Astrocyte (in vitro differentiated cells and primary cell): ENCODE measurements at regions not wholly inside any gene's neighbourhood (a gene's known extent, or its start where the extent isn't known, plus 50 kb on each side); places are given as distances from the start of the nearest gene placed in this dataset.

Experiments
- EZH2 ChIP-seq: IDR thresholded peaks from 2 replicates; pipeline ENCODE4 v1.6.1; 2012; ENCODE audit warnings: mild to moderate bottlenecking, low read length, inconsistent platforms; ENCODE audit not compliant: insufficient read depth
- TF ChIP-seq, protein P1 (sequence below): IDR thresholded peaks from 2 replicates; pipeline ENCODE4 v1.5.1; 2011; ENCODE audit warnings: low read depth, mild to moderate bottlenecking, inconsistent platforms, low read length, moderate library complexity; ENCODE audit not compliant: insufficient read depth

DNA sequence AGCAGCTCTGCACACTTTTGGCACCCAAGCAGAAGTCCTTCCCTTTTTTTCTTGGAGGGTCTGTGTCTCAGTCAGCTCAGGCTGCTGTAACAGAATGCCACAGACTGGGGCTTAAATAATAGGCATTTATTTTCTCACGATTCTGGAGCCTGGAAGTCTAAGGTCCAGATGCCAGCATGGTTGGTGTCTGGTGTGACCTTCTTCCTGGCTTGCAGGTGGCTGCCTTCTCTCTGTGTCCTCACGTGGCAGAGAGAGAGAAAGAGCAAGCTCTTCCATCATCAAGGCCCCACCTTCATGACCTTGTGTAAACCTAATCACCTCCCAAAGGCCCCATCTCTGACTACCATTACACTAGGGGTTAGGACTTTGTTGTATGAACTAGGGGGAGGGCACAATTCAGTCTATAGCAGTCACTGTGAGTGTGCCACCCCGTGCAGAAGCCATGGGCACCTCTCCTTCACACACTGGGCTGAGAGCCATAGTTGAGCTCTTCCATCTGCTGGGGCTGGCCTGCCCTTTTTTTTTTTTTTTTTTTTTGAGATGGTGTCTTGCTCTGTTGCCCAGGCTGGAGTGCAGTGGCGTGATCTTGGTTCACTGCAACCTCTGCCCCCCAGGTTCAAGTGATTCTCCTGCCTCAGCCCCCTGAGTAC, 80.3 kb downstream of the OAT start:
- no peak for TF ChIP-seq EZH2
- TF ChIP-seq, protein P1, sequence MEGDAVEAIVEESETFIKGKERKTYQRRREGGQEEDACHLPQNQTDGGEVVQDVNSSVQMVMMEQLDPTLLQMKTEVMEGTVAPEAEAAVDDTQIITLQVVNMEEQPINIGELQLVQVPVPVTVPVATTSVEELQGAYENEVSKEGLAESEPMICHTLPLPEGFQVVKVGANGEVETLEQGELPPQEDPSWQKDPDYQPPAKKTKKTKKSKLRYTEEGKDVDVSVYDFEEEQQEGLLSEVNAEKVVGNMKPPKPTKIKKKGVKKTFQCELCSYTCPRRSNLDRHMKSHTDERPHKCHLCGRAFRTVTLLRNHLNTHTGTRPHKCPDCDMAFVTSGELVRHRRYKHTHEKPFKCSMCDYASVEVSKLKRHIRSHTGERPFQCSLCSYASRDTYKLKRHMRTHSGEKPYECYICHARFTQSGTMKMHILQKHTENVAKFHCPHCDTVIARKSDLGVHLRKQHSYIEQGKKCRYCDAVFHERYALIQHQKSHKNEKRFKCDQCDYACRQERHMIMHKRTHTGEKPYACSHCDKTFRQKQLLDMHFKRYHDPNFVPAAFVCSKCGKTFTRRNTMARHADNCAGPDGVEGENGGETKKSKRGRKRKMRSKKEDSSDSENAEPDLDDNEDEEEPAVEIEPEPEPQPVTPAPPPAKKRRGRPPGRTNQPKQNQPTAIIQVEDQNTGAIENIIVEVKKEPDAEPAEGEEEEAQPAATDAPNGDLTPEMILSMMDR = no peak
